ENCODE measurements at regions not wholly inside any gene's neighbourhood (a gene's known extent, or its start where the extent isn't known, plus 50 kb on each side); places are given as distances from the start of the nearest gene placed in this dataset.

DNA sequence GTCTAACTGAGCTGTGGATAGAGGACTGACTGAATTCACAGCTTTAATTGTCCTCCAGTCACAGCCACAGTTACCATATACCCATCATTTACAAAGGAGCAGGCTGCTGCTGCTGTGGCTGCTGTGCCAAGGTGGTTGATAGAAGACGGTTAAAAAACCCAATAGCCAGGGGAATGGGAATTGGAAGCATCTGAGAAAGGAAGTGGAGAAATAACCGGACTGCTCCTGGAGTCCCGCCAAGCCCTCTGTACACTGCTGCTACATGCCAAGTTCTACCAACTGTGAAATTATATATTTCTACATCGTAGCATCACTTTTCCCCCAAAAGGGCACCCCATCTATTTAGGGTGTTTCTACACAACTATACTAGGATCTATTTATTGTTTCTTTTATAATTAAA, 279.7 kb upstream of the ARX start:
- no peak for TF ChIP-seq RFX5 (IDR thresholded peaks at IDR 0.05; ENCODE audit: low read depth, low read length)
- TF ChIP-seq CEBPB (IDR thresholded peaks at IDR 0.05; ENCODE audit: borderline replicate concordance in 1 of 2, low read depth in 2 of 2, low read length in 2 of 2), result no peak
- no peak for TF ChIP-seq POLR2AphosphoS5 (IDR thresholded peaks at IDR 0.05; ENCODE audit: low read length)
- TF ChIP-seq, protein P1, sequence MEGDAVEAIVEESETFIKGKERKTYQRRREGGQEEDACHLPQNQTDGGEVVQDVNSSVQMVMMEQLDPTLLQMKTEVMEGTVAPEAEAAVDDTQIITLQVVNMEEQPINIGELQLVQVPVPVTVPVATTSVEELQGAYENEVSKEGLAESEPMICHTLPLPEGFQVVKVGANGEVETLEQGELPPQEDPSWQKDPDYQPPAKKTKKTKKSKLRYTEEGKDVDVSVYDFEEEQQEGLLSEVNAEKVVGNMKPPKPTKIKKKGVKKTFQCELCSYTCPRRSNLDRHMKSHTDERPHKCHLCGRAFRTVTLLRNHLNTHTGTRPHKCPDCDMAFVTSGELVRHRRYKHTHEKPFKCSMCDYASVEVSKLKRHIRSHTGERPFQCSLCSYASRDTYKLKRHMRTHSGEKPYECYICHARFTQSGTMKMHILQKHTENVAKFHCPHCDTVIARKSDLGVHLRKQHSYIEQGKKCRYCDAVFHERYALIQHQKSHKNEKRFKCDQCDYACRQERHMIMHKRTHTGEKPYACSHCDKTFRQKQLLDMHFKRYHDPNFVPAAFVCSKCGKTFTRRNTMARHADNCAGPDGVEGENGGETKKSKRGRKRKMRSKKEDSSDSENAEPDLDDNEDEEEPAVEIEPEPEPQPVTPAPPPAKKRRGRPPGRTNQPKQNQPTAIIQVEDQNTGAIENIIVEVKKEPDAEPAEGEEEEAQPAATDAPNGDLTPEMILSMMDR (IDR thresholded peaks at IDR 0.05 in 2 of 3, conservative IDR thresholded peaks at IDR 0.05 in 1 of 3; ENCODE audit: control insufficient read depth in 2 of 3, extremely low read depth in 1 of 3, insufficient read depth in 1 of 3, low read depth in 3 of 3, low read length in 3 of 3), result no peak
